ENCODE measurements at regions not wholly inside any gene's neighbourhood (a gene's known extent, or its start where the extent isn't known, plus 50 kb on each side); places are given as distances from the start of the nearest gene placed in this dataset.
"Not testable (repeated sequence)": the region's sequence is repeated elsewhere in the genome, so short reads cannot be mapped to it uniquely, and the experiment has no call there.

GRCh38 chrX:81412857-81413256 is 211.0 kb downstream of the SH3BGRL start:
- not testable (repeated sequence) for TF ChIP-seq EZH2 (IDR thresholded peaks at IDR 0.05; ENCODE audit: insufficient read depth, poor library complexity, severe bottlenecking); EZH2phosphoT487 (IDR thresholded peaks at IDR 0.05; ENCODE audit: insufficient read depth, low read depth)
